ENCODE measurements at regions not wholly inside any gene's neighbourhood (a gene's known extent, or its start where the extent isn't known, plus 50 kb on each side); places are given as distances from the start of the nearest gene placed in this dataset.

DNA sequence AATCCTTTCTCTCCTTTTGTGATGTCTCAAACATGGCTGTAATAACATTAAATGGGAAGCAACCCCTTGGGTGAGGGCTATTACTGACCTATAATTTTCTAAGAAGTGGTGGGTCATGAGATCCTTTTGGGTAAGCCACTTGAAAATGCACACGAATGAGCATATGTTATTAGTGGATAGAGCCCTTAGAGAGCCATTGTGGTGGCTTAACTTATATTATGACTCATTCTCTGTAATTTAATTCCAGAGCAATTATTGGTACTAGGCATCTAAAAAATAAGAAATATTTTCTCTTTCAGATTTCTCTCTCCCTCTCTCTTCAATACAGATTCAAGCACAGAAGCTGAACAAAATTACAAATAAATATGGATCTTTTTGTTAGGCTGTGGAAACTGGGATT is 1177.4 kb upstream of the PHF14 start:
- Histone ChIP-seq H3K27me3 (no peaks in the 10 kb centered on the region), H3K4me1 (no peaks in the 10 kb centered on the region), H3K36me3 (no peaks in the 10 kb centered on the region), H3K27ac (no peak overlapping the region), H3K9me3 (no peaks in the 10 kb centered on the region), H3K4me3 (no peak overlapping the region)
- intact Hi-C loops (cut with DNase I) = no loop called here
- no peak for DNase-seq (ENCODE audit: extremely low spot score in 2 of 2)
- TF ChIP-seq POLR2A (IDR thresholded peaks at IDR 0.05) (no peak), POLR2AphosphoS5 (IDR thresholded peaks at IDR 0.05; ENCODE audit: insufficient read depth in 1 of 2, low read depth in 1 of 2) (no peak)
- TF ChIP-seq, protein P1, sequence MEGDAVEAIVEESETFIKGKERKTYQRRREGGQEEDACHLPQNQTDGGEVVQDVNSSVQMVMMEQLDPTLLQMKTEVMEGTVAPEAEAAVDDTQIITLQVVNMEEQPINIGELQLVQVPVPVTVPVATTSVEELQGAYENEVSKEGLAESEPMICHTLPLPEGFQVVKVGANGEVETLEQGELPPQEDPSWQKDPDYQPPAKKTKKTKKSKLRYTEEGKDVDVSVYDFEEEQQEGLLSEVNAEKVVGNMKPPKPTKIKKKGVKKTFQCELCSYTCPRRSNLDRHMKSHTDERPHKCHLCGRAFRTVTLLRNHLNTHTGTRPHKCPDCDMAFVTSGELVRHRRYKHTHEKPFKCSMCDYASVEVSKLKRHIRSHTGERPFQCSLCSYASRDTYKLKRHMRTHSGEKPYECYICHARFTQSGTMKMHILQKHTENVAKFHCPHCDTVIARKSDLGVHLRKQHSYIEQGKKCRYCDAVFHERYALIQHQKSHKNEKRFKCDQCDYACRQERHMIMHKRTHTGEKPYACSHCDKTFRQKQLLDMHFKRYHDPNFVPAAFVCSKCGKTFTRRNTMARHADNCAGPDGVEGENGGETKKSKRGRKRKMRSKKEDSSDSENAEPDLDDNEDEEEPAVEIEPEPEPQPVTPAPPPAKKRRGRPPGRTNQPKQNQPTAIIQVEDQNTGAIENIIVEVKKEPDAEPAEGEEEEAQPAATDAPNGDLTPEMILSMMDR (IDR thresholded peaks at IDR 0.05) = no peak

DNA sequence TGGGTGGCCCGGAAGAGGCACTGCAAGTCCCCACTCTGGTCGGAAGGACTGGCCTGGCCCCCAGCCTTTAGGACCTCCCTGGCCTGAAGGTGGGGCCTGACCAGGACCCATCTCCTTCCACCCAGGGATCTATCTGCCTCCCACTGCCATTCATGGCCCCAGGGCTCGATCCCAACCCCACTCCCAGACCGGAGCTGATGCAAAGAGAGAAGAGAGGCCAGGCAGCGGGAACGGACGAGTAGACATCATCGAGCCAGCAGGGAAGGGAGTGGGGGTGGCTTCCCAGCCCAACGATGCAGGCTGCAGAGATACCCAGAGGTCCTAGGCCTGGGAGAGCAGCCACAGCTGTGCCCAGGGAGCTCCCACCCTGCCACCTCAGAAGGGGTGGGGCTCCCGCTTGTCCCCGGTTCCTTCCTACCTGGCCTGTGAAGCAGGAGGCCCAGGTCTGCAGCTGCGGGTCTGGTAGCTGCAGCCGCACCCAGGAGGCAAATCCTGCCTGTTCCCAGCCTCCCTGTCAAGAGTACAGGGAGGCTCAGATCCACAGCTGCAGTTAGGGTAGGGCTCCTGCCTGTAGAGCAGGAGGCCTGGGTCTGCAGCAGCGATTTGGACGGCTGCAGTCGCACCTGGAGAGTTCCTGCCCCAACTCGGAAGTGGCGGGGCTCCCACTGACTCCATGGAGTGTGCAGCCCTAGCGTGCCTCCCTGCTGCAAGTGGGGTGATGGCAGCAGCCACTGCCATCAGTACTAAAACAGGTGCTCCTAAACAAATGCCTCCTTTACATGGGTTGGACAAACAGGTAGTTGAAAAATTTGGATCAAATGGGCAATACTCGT is 1151.0 kb upstream of the PHF14 start:
- H3K4me3 ChIP-seq = no peak overlapping the region
- H3K9me3 ChIP-seq = no peaks in the 10 kb centered on the region
- no peaks in the 10 kb centered on the region for H3K36me3 ChIP-seq
- no peak for TF ChIP-seq POLR2A (IDR thresholded peaks at IDR 0.05)
- no peak for TF ChIP-seq POLR2AphosphoS5 (IDR thresholded peaks at IDR 0.05; ENCODE audit: insufficient read depth in 1 of 2, low read depth in 1 of 2)
- TF ChIP-seq, protein P1 (IDR thresholded peaks at IDR 0.05) = no peak
- no peak for DNase-seq (ENCODE audit: extremely low spot score in 2 of 2)
- no peaks in the 10 kb centered on the region for H3K27me3 ChIP-seq
- intact Hi-C loops (cut with DNase I) = no loop called here
- no peak overlapping the region for H3K27ac ChIP-seq
- H3K4me1 ChIP-seq = no peaks in the 10 kb centered on the region

DNA sequence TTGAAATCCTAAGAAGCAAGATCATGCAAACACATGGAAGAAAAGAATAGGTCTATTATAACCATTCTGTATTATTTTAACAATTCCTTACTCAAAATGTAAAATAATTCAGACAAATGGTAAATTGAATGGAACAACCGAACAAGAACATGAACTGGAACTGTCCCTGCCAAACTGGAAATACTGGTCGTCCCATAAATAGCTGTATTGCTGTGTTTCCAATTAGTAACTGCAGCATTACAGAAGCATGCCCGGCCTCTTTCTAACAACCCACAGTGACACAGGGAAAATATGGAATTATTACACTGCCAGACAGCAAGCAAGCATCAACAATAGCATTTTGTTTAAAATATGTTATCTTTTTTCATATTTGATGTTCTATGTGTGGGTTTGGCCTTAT is 1138.5 kb upstream of the PHF14 start:
- intact Hi-C loops (cut with DNase I) = no loop called here
- no peaks in the 10 kb centered on the region for H3K36me3 ChIP-seq
- no peaks in the 10 kb centered on the region for H3K4me1 ChIP-seq
- no peak overlapping the region for H3K4me3 ChIP-seq
- no peaks in the 10 kb centered on the region for H3K27me3 ChIP-seq
- no peaks in the 10 kb centered on the region for H3K9me3 ChIP-seq
- no peak for DNase-seq (ENCODE audit: extremely low spot score in 2 of 2)
- no peak overlapping the region for H3K27ac ChIP-seq
- TF ChIP-seq POLR2A (IDR thresholded peaks at IDR 0.05) (no peak), POLR2AphosphoS5 (IDR thresholded peaks at IDR 0.05; ENCODE audit: insufficient read depth in 1 of 2, low read depth in 1 of 2) (peak in 1 of 2 donors; percentile 44)

DNA sequence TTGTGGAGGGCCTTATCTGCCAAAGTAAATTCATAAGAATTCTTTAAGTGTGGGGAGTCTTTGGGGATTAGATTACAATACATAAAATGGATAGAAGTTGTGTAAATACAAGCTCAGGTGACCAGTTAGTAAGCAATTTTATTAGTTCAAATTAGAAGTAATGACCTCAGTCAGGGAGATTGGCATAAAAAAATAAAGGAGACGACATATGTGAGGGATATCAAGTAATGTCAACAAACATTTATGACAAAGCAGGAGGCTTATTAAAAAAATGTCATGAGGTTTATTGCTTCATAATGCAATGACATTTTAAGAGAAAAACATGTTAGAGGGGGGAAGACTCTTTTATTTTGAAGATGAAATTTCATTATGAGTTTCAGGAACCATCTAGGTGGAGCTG is 1137.0 kb upstream of the PHF14 start:
- Histone ChIP-seq H3K9me3 (no peaks in the 10 kb centered on the region), H3K4me3 (no peak overlapping the region), H3K27me3 (no peaks in the 10 kb centered on the region), H3K36me3 (no peaks in the 10 kb centered on the region), H3K27ac (no peak overlapping the region), H3K4me1 (no peaks in the 10 kb centered on the region)
- intact Hi-C loops (cut with DNase I) = no loop called here
- no peak for DNase-seq (ENCODE audit: extremely low spot score in 2 of 2)
- TF ChIP-seq, protein P1 (IDR thresholded peaks at IDR 0.05) = no peak
- TF ChIP-seq POLR2AphosphoS5 (IDR thresholded peaks at IDR 0.05; ENCODE audit: insufficient read depth in 1 of 2, low read depth in 1 of 2) (no peak), POLR2A (IDR thresholded peaks at IDR 0.05) (no peak)

DNA sequence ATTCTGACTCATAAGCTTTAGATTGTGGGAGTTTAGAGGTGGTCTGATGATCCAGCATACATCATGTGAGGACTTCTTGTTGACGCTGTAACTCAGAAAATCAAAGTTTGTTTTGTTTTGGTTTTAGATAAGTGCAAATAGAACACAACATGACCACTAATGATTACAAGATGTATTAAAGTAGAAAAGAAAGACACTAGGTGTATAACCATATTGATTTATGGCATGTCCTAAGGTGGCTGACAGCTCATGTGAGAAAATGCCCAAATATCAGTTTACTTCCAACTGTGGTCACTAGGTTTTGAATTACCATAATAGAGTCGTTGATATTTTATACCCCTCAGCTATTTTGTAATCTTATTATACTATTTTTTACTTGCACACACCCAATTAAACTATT is 1131.4 kb upstream of the PHF14 start:
- Histone ChIP-seq H3K27ac (no peak overlapping the region), H3K4me3 (no peak overlapping the region), H3K9me3 (no peaks in the 10 kb centered on the region), H3K4me1 (no peaks in the 10 kb centered on the region), H3K36me3 (no peaks in the 10 kb centered on the region), H3K27me3 (no peaks in the 10 kb centered on the region)
- intact Hi-C loops (cut with DNase I) = no loop called here
- no peak for DNase-seq (ENCODE audit: extremely low spot score in 2 of 2)
- TF ChIP-seq POLR2A (IDR thresholded peaks at IDR 0.05) (no peak), POLR2AphosphoS5 (IDR thresholded peaks at IDR 0.05; ENCODE audit: insufficient read depth in 1 of 2, low read depth in 1 of 2) (no peak)
- TF ChIP-seq, protein P1 (IDR thresholded peaks at IDR 0.05) = no peak
